HG03159 (cell line): ENCODE measurements at regions not wholly inside any gene's neighbourhood (a gene's known extent, or its start where the extent isn't known, plus 50 kb on each side); places are given as distances from the start of the nearest gene placed in this dataset.

ENCODE experiments used
- ATAC-seq: cut with Tn5 transposase; IDR thresholded peaks from one replicate; pipeline ENCODE4 v1.9.1; 2021; ENCODE audit warnings: mild to moderate bottlenecking, moderate library complexity; ENCODE audit not compliant: unreplicated experiment

- no peak for ATAC-seq
Measured at GRCh38 chr18:37619964-37620363, 54.4 kb upstream of the CELF4 start.

- no peak for ATAC-seq
Measured at GRCh38 chr18:37617623-37618022, 52.0 kb upstream of the CELF4 start.
